GM19035 (cell line): ENCODE measurements at regions not wholly inside any gene's neighbourhood (a gene's known extent, or its start where the extent isn't known, plus 50 kb on each side); places are given as distances from the start of the nearest gene placed in this dataset.

ENCODE experiments used
- ATAC-seq: cut with Tn5 transposase; IDR thresholded peaks from one replicate; pipeline ENCODE4 v1.9.1; 2021; ENCODE audit not compliant: unreplicated experiment

GRCh38 chr4:95674521-95674981, 125.8 kb upstream of the UNC5C start:
- no peak for ATAC-seq

GRCh38 chr4:95672811-95673210, 124.0 kb upstream of the UNC5C start:
- no peak for ATAC-seq

- no peak for ATAC-seq
These were observed 111.9 kb upstream of the UNC5C start for GRCh38 chr4:95660719-95661118.

- no peak for ATAC-seq
These were observed 103.1 kb upstream of the UNC5C start for GRCh38 chr4:95651891-95652290.

GRCh38 chr4:95644417-95644816, 95.6 kb upstream of the UNC5C start:
- no peak for ATAC-seq

GRCh38 chr4:95643627-95644026, 94.9 kb upstream of the UNC5C start:
- ATAC-seq = no peak

GRCh38 chr4:95641571-95641970, 92.8 kb upstream of the UNC5C start:
- ATAC-seq = no peak

GRCh38 chr4:95640311-95640710, 91.5 kb upstream of the UNC5C start:
- no peak for ATAC-seq

- ATAC-seq = no peak
These were observed 90.2 kb upstream of the UNC5C start for GRCh38 chr4:95638920-95639501.

GRCh38 chr4:95637043-95637600, 88.3 kb upstream of the UNC5C start:
- ATAC-seq = no peak

- ATAC-seq = no peak
These were observed 87.3 kb upstream of the UNC5C start for GRCh38 chr4:95636061-95636460.

- no peak for ATAC-seq
These were observed 78.9 kb upstream of the UNC5C start for GRCh38 chr4:95627709-95628108.

GRCh38 chr4:95627024-95627605, 78.3 kb upstream of the UNC5C start:
- ATAC-seq = no peak

- no peak for ATAC-seq
These were observed 76.2 kb upstream of the UNC5C start for GRCh38 chr4:95625020-95625419.

- no peak for ATAC-seq
These were observed 71.0 kb upstream of the UNC5C start for GRCh38 chr4:95619525-95620443.

- no peak for ATAC-seq
These were observed 66.0 kb upstream of the UNC5C start for GRCh38 chr4:95614684-95615205.

- no peak for ATAC-seq
These were observed 61.3 kb upstream of the UNC5C start for GRCh38 chr4:95610061-95610569.

GRCh38 chr4:95606739-95607138, 58.0 kb upstream of the UNC5C start:
- no peak for ATAC-seq

- ATAC-seq = no peak
These were observed 54.6 kb upstream of the UNC5C start for GRCh38 chr4:95603393-95603792.

GRCh38 chr4:95602872-95603271, 54.1 kb upstream of the UNC5C start:
- ATAC-seq = no peak

GRCh38 chr4:95601356-95601755, 52.6 kb upstream of the UNC5C start:
- no peak for ATAC-seq
